Caki2 (cell line): ENCODE measurements at regions not wholly inside any gene's neighbourhood (a gene's known extent, or its start where the extent isn't known, plus 50 kb on each side); places are given as distances from the start of the nearest gene placed in this dataset.
"Not testable (repeated sequence)": the region's sequence is repeated elsewhere in the genome, so short reads cannot be mapped to it uniquely, and the experiment has no call there.

Experiments used
- DNase-seq: peaks from one replicate; pipeline ENCODE4 v3.0.0-alpha.2; 2015; ENCODE audit warnings: low read depth
- in situ Hi-C: cut with HindIII; loops from 2 replicates; pipeline ENCODE4 v1.10.0; 2016; ENCODE audit warnings: low sequenced_read_pairs, low pct_unique_long_range_greater_than_20kb, mixed read lengths

DNA sequence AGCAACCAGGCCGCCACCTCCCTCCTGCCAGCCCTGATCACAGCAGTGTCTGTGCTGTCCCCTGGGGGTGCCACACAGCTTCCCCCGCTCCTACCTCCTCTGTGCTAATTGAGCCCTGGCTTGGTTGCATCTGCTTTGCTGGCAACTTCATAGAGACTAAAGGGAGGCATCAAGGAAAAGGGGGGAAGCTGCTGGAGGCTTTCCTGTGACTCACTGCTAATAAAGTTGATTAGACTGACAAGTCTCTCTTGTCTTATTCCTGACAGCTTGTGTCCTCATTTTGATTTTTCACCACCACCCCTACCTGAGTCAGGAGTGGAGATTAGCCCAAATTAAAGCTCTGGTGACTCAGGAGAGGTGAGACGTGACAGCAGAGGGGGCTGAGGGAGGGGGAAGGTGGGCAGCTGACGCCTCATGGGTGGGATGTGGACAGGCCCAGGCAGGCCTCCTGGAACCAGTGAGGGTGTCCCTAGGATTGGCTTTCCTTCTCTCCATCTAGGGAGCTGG, 310.0 kb downstream of the CBLN1 start:
- in situ Hi-C loops = no loop called here
- no peak for DNase-seq

DNA sequence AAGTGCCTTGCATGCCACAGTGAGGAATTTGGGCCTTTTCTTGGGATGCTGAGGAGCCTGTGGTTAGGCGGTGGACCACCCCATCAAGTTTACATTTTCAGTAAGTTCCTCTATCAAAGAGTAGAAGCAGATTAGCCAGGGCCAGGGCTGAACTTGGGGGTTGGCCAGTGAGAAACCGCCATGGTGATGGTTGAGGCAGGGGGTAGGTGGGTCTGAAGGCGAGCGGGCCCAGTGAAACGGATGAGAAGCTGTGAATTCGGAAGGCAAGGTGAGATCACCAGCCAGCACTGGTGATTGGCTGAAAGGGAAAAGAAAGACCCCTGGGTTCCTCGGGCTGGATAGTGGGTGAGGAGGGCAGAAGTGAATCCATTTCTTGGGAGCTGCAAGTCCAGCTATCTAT, 311.4 kb downstream of the CBLN1 start:
- in situ Hi-C loops = no loop called here

DNA sequence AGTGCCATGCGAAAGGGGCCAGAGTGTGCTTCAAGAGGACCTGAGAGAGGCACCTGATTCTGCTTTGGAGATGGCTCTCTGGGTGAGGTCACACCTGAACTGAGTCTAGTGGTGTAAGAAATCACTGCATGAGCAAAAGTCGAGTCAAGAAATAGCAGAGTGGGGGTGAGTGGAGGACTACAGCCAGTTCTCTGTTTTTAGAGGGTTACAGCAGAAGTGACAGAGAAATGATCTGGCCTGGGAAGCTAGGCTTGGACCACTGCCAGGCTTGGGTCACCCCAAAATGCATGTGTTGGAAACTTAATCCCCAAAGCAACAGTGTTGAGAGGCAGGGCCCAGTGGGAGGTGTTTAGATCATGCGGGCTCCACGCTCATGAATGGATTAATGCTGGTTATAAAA, 312.0 kb downstream of the CBLN1 start:
- in situ Hi-C loops = no loop called here
- DNase-seq = no peak

More for the DNA sequence above, 311.4 kb downstream of the CBLN1 start:
- no peak for DNase-seq

DNA sequence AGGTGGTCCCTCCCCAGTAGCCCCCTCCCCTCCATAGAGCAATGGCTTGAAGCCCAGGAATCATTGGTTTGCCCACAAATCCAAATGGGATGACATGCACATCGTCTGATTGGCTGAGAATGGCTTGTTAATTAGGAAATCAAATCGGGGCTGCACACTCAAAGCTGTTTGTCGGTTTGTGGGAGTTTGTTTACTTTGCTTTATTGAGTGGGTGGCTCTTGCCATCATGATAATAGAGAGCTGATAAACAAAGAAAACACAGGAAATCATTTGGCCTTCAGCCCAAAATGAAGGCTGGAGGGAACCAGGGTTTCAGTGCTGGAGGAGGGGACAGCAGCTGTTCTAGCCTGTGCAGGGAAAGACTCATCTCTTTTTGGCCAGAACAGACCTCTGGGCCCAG, 316.3 kb downstream of the CBLN1 start:
- in situ Hi-C loops = no loop called here
- DNase-seq = no peak

DNA sequence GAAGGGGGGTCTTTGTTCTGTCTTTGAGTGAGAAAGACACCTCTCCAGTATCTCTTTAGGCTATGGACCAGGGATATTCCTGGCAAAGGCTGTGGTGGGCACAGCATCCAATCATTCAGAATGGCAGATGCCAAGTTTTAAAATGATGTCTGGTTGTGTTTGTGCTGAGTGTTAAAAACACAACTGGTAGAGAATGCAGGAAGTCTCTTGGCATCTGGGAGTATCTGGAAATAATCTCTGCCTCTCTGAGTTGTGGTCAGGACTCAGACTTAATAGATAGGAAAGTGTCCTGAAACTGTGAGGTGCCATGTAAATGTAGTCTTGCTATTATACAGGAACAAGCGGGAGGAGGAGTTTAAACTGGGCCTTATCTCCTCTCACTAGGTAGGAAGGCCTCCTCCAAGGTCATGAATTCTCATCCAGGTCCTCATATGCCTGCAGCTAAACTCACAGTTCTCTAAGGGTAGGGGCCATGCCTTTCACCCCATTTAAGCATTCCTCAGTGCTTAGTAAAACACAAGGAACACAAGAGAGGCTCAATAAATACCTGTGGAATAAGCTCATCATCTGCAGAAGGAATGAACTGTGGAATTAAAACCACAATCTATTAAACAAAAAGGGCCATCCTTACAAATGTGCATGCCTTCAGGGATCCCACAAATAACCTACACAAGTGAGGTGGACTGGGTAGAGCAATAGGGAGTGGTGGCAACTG, 317.6 kb downstream of the CBLN1 start:
- in situ Hi-C loops = no loop called here
- peak; percentile 74 for DNase-seq

DNA sequence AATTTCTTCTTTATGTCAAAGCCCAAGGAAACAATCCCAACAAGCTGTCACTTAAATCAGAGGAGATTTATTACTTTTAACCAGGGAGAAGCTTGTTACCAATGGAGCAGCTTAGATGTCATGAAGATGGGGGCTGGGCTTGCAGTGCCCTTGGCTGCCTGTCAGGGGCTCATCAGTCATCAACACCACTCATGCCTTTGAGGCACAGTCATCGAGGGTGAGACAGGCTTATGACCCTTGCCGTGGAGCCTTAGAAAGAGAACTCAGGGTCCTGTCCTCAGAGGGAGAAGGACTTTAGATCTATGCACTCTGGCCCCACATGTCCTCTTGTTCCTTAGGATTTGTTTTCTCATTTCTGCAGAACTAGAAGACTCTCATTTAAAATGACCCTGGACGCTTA, 318.3 kb downstream of the CBLN1 start:
- peak; percentile 48 for DNase-seq
- in situ Hi-C loops = no loop called here

DNA sequence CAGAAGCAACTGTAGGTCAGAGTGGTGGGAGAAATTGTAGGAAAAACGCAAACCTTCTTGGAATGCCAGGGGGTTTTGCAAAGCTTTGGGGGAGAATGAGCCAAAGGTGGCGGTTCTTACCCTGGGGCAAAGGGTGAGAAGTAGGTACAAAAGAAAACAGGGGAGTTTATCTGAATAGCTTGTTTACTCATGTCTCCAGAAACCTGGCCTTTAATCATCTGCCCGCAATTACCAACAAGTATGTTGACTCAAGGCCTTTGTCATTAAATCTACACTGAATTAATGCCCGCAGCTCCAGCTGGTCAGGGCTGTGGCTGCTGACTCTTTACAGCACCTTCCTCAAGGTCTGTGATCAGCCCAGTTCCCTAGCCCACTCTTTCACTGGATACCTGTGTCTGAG, 320.1 kb downstream of the CBLN1 start:
- in situ Hi-C loops = no loop called here
- no peak for DNase-seq

DNA sequence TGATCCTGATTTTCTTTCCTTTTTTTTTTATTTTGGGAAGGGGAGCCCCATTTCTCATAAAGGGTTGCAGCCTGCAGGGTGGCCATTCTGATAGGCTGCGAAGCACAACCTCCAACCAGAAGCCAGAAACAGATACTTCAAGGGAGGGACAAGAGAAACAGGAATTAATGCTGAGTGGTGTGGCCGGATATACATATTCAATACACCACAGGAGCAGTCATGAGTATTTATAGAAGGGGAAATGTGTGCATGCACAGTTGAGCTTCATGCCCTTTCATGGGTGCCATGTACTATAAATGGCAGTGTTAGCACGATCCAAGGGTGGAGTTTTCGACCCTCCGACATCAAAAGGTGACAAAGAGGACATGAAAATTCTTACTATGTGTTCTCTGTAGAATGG, 320.8 kb downstream of the CBLN1 start:
- in situ Hi-C loops = no loop called here
- no peak for DNase-seq

DNA sequence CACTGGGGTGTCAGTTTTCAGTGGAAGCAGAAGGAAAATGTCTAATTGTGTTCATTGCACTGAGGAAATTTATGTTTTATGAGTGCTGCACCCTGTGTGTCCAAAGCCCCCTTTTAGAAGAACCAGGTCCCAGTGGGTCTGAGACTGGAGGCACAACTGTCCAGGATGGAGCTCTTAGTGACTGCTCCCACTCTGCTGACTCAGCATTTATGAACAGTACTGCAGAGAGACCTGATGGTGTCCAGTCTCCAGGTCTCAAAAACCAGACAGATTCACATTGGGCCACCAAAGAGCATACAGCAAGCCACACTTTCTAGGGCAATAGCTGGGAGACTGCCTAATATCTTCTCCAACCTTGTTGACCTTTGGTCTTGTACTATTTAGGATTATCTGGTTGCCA, 321.9 kb downstream of the CBLN1 start:
- in situ Hi-C loops = no loop called here
- DNase-seq = no peak

DNA sequence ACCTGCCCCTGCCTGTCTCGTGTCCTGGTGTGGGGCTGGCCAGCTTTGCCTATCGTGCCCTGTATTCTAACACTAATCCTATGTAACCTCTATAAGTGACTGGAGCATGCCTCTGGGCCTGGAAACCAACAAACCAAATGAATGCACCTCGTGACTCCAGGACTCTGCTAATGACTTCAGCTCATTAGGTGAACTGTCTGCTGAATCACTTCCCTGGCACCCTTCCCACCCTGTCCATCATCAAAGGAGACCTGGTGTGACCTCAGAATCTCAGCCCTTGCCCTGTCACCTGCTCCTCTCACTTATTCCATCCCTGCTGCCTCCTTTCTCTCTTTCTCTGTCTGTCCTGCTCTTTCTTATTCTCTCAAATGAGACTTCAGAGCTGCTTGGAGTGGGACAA, 322.4 kb downstream of the CBLN1 start:
- peak; percentile 37 for DNase-seq
- in situ Hi-C loops = no loop called here

DNA sequence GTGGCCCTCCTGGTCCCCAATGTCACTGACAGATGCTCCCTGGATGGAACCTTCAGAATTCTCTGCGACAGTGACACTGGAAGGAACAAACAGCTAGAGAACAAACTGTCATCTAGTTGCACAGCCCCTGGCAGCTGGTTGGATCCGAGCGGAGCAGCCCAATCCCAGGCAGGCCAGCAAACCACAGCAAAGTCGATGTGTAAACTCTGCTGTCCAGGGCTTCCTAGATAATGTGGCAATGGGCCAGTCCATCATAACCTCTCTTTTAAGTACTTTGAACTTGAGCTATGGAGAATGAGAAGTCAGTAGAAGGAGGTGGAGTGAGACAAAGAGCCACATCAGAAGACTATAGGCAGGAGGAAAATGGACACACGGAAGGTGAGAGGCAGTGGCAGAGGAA, 323.0 kb downstream of the CBLN1 start:
- in situ Hi-C loops = no loop called here
- no peak for DNase-seq

DNA sequence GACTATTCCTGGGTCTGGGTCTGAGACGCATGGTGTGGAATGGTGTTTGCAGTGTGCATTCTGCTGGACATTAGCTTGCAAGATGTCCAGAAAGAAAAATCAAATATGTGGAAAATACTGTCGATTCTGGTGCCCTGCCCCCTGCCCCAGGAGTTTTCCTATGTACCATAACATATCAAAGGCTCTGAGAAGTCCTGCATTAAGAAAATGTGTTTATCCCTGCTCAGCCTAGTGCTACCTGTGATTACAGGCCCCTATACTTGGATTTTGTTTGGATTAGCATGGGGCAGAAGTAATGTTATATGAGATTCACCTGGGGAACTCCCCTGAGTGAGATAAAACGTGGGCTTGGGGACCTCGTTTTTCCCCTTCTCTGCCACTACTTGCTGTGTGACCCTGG, 325.0 kb downstream of the CBLN1 start:
- in situ Hi-C loops = no loop called here

DNA sequence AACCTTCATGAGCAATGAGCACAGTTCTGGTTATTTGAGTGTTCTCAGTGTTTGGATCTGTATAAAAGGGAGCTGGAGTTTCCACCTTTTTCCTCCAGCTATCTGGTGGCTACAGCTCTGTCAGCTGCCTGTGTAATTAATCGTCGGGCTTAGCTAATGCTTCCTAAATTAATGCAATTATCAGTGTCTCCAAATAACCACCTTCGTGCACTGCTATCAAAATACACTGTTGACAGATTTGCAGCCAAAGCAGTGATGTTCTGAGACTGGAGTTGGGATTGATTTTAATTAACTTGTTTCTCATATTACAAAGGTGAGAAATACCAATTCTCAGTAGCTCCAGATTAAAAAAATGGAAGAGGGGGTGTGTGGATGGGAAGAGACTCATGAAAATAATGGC, 325.8 kb downstream of the CBLN1 start:
- no peak for DNase-seq
- in situ Hi-C loops = no loop called here

More for the DNA sequence above, 325.0 kb downstream of the CBLN1 start:
- no peak for DNase-seq

DNA sequence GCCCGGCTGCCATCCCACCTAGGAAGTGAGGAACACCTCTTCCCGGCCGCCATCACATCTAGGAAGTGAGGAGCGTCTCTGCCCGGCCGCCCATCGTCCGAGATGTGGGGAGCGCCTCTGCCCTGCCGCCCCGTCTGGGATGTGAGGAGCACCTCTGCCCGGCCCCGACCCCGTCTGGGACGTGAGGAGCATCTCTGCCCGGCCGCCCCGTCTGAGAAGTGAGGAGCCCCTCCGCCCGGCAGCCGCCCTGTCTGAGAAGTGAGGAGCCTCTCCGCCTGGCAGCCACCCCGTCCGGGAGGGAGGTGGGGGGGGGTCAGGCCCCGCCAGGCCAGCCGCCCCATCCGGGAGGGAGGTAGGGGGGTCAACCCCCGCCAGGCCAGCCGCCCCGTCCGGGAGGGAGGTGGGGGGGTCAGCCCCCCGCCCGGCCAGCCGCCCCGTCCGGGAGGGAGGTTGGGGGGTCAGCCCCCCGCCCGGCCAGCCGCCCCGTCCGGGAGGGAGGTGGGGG, 330.0 kb downstream of the CBLN1 start:
- DNase-seq, in situ Hi-C loops: not testable (repeated sequence)

DNA sequence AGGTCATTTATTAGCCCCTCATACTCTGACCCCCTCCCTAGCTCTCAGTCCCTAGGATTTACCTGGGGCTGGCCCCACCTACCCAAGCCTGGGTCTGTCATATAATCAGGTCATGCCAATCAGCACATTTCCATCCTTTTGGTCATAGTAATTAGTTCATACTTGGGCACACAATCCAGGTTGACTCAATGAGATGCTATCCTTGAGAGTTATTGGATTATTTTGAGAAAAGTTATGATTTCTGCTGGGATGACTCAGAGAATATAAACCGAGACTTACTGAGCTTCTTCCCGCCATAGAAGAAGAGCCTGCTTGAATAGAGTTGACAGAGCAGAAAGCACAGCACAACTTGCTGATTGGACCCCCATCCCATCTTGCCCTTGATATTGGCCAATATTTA, 331.5 kb downstream of the CBLN1 start:
- no peak for DNase-seq
- in situ Hi-C loops = no loop called here

DNA sequence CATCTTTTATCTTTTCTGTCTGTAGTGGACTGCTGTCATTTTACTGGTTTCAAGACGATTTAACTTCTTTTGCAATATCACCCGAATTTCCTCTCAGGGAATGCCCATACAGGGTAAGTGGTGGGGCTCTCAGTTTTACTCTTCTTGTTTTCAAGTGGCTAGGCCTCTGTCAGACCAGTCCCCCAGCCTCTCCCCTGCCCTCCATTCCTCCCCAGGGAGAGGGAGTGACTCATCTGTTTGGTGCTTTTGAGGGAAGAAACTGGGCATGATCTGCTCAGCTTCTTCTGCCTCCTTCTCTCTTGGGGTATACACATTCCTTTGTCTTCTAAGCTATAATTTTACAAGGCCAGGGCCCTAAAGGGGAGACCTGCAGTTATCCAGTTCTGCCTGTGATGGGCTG, 332.0 kb downstream of the CBLN1 start:
- no peak for DNase-seq
- in situ Hi-C loops = no loop called here

DNA sequence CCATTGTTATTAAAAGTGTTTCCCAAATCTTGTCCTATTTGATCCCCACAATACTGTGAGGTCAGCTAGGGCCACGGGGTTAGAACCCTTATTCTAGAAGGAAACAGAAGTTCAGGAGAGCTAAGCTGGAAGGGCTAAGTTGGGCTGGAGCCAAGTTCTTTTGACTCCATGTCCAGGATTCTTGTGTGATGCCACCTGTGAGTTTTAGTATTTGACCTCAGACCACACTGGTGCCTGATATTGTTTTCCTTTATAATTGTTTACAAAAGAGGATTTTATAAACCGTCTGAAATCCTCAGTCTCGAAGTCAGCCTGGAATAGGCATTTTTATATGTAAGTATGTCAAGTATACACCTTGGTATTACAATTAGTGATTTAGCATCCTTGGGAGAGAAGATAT, 332.7 kb downstream of the CBLN1 start:
- in situ Hi-C loops = no loop called here
- no peak for DNase-seq

DNA sequence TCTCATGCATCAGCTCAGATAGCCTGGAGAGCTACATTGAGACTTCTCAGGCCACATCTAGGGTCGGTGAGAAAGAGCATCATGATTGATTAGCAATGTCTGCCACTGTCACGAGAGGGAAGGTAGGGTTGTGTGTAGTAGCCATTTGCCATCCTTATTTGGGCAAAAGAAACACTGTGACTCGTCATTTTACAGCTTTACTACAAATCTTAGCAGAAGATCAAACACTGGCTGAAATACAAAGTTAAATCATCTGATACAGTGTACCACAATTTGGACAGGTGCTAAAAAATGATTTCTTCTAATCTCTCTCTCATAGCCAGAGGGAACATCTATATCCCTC, 334.3 kb downstream of the CBLN1 start:
- in situ Hi-C loops = no loop called here
- no peak for DNase-seq

DNA sequence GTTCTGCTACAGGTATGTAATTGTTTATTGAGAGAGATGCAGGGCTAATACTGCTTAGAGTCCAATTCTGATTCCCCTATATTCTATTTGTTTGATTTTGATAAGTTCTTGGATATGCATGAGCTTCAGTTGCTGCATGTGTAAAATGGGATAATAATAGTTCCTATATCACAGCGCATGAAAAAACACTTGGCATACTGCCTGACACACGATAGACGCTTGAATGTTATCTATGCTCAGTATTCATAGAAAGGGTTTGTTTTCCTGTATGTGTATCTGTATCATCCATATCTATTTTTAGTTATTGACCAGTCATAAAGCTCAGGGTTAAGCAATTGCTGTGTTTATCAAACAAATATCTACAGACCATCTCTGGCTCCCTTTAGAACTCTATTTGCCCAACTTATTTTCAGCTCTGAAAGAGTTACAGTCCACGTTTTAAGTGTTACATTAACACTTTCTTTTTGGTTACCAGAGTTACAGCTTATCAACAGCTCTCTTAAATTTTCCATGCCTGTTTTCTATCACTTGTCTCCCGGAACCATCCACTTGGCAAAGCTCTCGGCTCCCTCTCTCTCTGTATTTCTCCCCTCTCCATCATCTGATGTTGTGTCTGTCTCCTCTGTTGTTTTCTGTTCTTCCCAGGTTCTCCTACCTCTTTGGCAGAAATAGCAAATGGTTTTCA, 334.8 kb downstream of the CBLN1 start:
- no peak for DNase-seq
- in situ Hi-C loops = no loop called here

DNA sequence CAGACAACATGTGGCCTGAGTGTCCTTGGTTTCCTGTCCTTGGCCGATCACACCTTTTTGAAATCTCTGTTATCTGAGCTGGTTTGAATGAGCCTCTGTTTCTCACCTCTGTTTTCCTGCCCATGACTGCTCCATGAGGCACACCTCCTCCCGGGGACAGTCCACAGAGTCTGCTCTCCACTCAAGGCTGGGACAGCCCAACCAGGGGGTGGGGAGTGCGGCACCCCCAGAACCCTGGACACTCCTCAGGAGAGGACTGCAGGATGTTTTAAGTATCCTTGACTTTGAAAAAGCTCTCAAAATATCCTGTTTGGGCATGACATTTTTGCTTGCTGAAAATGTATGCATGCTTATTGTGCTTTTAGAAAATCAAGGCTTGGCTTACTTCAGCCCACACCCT, 333.0 kb upstream of the N4BP1 start:
- no peak for DNase-seq
- in situ Hi-C loops = no loop called here
